H1 (cell line): ENCODE measurements at regions not wholly inside any gene's neighbourhood (a gene's known extent, or its start where the extent isn't known, plus 50 kb on each side); places are given as distances from the start of the nearest gene placed in this dataset.

Source experiments
- CTCF ChIA-PET: fragments of 300-600 bp; sonication (Branson Sonifier 250); formaldehyde crosslinking; loops from one replicate; lab custom pipeline; 2021; ENCODE audit not compliant: partially characterized antibody; lab: Charles Lee
- POLR2A ChIA-PET: fragments of 300-600 bp; sonication (Branson Sonifier 250); formaldehyde crosslinking; loops from one replicate; lab custom pipeline; 2021; ENCODE audit warnings: inconsistent platforms; ENCODE audit not compliant: partially characterized antibody; lab: Charles Lee
- DNase-seq, 2 experiments: peaks; one replicate each; pipeline versions ENCODE4 v3.0.0 to v3.0.0-alpha.2; 2010 to 2022; ENCODE audit warnings: low spot score in 2 of 2, low read depth in 1 of 2, mixed read lengths in 1 of 2
- FAIRE-seq: peaks from 2 replicates; lab custom pipeline; 2011; peaks lifted over from hg19 to GRCh38; lab: Jason Lieb, UNC
- H2AFZ ChIP-seq: 2 replicates; pipeline ENCODE4 v1.8.1; 2012; ENCODE audit warnings: low read length, inconsistent platforms
- H2AK5ac ChIP-seq: 2 replicates; pipeline ENCODE4 v1.6.1; 2013; ENCODE audit warnings: low read depth, low read length
- H2BK120ac ChIP-seq: replicated peaks from 2 replicates; pipeline ENCODE3; 2013; ENCODE audit warnings: low read depth, low read length, inconsistent platforms
- H2BK12ac ChIP-seq: 2 replicates; pipeline ENCODE4 v1.6.1; 2013; ENCODE audit warnings: low read depth, low read length
- H2BK15ac ChIP-seq: 2 replicates; pipeline ENCODE4 v1.6.1; 2013; ENCODE audit warnings: low read length
- H2BK20ac ChIP-seq: 2 replicates; pipeline ENCODE4 v1.6.1; 2013; ENCODE audit warnings: low read length
- H2BK5ac ChIP-seq: 2 replicates; pipeline ENCODE4 v1.6.1; 2013; ENCODE audit warnings: low read depth, low read length
- H3K14ac ChIP-seq: 2 replicates; pipeline ENCODE4 v1.6.1; 2013; ENCODE audit warnings: inconsistent platforms; ENCODE audit not compliant: insufficient read length
- H3K18ac ChIP-seq: 2 replicates; pipeline ENCODE4 v1.6.1; 2013; ENCODE audit warnings: low read length; ENCODE audit errors: extremely low read depth
- H3K23ac ChIP-seq: 2 replicates; pipeline ENCODE4 v1.6.1; 2013; ENCODE audit warnings: inconsistent platforms; ENCODE audit not compliant: insufficient read length
- H3K23me2 ChIP-seq: 2 replicates; pipeline ENCODE4 v1.6.1; 2013; ENCODE audit warnings: low read depth, low read length
- H3K27ac ChIP-seq: 2 replicates; pipeline ENCODE4 v1.6.1; 2011; ENCODE audit warnings: low read depth, low read length, inconsistent platforms
- H3K27me3 ChIP-seq, 4 experiments: replicated peaks in 1 of 4; 1 replicate in 1 of 4; 2 replicates in 3 of 4; pipeline versions ENCODE4 v1.6.1 to v1.8.1; 2011 to 2013; ENCODE audit warnings: low read length in 3 of 4, mild to moderate bottlenecking in 3 of 4, inconsistent platforms in 2 of 4, mixed read lengths in 2 of 4, moderate library complexity in 1 of 4; ENCODE audit not compliant: control insufficient read depth in 3 of 4, insufficient read depth in 3 of 4; ENCODE audit errors: extremely low read depth in 1 of 4
- H3K36me3 ChIP-seq, 4 experiments: 2 replicates each; pipeline versions ENCODE4 v1.6.1 to v1.8.1; 2011 to 2013; ENCODE audit warnings: mild to moderate bottlenecking in 4 of 4, low read length in 3 of 4, moderate library complexity in 2 of 4, control low read depth in 1 of 4, inconsistent platforms in 1 of 4; ENCODE audit not compliant: insufficient read depth in 4 of 4, control insufficient read depth in 2 of 4
- H3K4ac ChIP-seq: replicated peaks from 2 replicates; pipeline ENCODE3; 2013; ENCODE audit warnings: low read length, low read depth, mixed read lengths, inconsistent platforms; ENCODE audit not compliant: insufficient read length
- H3K4me1 ChIP-seq, 4 experiments: replicated peaks in 1 of 4; 1 replicate in 1 of 4; 2 replicates in 3 of 4; pipeline versions ENCODE4 v1.6.1 to v1.8.1; 2011 to 2013; ENCODE audit warnings: low read length in 3 of 4, inconsistent platforms in 2 of 4, mixed read lengths in 1 of 4; ENCODE audit not compliant: insufficient read depth in 4 of 4, control insufficient read depth in 3 of 4
- H3K4me2 ChIP-seq, 2 experiments: 2 replicates each; pipeline versions ENCODE4 v1.6.1 to v1.8.1; 2011 to 2013; ENCODE audit warnings: low read depth in 2 of 2, low read length in 2 of 2, control low read depth in 1 of 2, inconsistent platforms in 1 of 2, mild to moderate bottlenecking in 1 of 2; ENCODE audit not compliant: insufficient read depth in 1 of 2
- H3K4me3 ChIP-seq, 4 experiments: fragments of 200-600, 300-600 bp in 1 of 4; sonication (generic), shearing (Covaris generic), sonication (Bioruptor Twin) in 1 of 4; 2 replicates each; pipeline versions ENCODE4 v1.5.1 to v1.8.1; 2011 to 2016; ENCODE audit warnings: low read length in 4 of 4, low read depth in 3 of 4, control low read depth in 2 of 4, inconsistent platforms in 2 of 4, mild to moderate bottlenecking in 2 of 4, mixed read lengths in 1 of 4, moderate library complexity in 1 of 4; ENCODE audit not compliant: insufficient read depth in 2 of 4; ENCODE audit errors: extremely low read depth in 1 of 4
- H3K56ac ChIP-seq: replicated peaks from 2 replicates; pipeline ENCODE3; 2013; ENCODE audit warnings: low read depth, mild to moderate bottlenecking, mixed read lengths, low read length, inconsistent platforms; ENCODE audit not compliant: insufficient read length
- H3K79me1 ChIP-seq: 2 replicates; pipeline ENCODE4 v1.6.1; 2013; ENCODE audit warnings: low read depth, low read length, control low read depth
- H3K79me2 ChIP-seq, 2 experiments: 2 replicates each; pipeline versions ENCODE4 v1.6.1 to v1.8.1; 2012 to 2013; ENCODE audit warnings: low read length in 2 of 2, mild to moderate bottlenecking in 2 of 2, inconsistent platforms in 1 of 2; ENCODE audit not compliant: insufficient read depth in 2 of 2, control insufficient read depth in 1 of 2
- H3K9ac ChIP-seq, 4 experiments: replicated peaks in 1 of 4; 1 replicate in 1 of 4; 2 replicates in 3 of 4; pipeline versions ENCODE4 v1.6.1 to v1.8.1; 2011 to 2013; ENCODE audit warnings: low read depth in 3 of 4, low read length in 3 of 4, control low read depth in 2 of 4, mild to moderate bottlenecking in 2 of 4, moderate library complexity in 2 of 4, inconsistent platforms in 1 of 4; ENCODE audit errors: extremely low read depth in 1 of 4
- H3K9me3 ChIP-seq, 2 experiments: 2 replicates each; pipeline versions ENCODE4 v1.6.1 to v1.8.1; 2012 to 2013; ENCODE audit warnings: mild to moderate bottlenecking in 2 of 2, moderate library complexity in 2 of 2, control low read depth in 1 of 2, inconsistent platforms in 1 of 2, low read depth in 1 of 2, low read length in 1 of 2, mixed read lengths in 1 of 2; ENCODE audit not compliant: insufficient read depth in 2 of 2
- H4K20me1 ChIP-seq, 2 experiments: replicated peaks in 1 of 2; 2 replicates each; pipeline versions ENCODE3 to v1.8.1; 2011 to 2013; ENCODE audit warnings: inconsistent platforms in 2 of 2, low read length in 2 of 2, mild to moderate bottlenecking in 1 of 2; ENCODE audit not compliant: insufficient read depth in 2 of 2, control insufficient read depth in 1 of 2
- H4K5ac ChIP-seq: 2 replicates; pipeline ENCODE4 v1.6.1; 2013; ENCODE audit warnings: low read length, low read depth, mixed read lengths, inconsistent platforms; ENCODE audit not compliant: insufficient read length
- H4K8ac ChIP-seq: 2 replicates; pipeline ENCODE4 v1.8.0; 2013; ENCODE audit warnings: mild to moderate bottlenecking, moderate library complexity, low read length, inconsistent platforms; ENCODE audit not compliant: insufficient read depth; ENCODE audit errors: extremely low read depth
- H4K91ac ChIP-seq: replicated peaks from 2 replicates; pipeline ENCODE3; 2013; ENCODE audit warnings: low read length, mixed read lengths, inconsistent platforms; ENCODE audit not compliant: insufficient read length
- CHD2 ChIP-seq: IDR thresholded peaks from 2 replicates; pipeline ENCODE4 v1.6.1; 2012; ENCODE audit warnings: low read length, improper control_type of control experiment
- FOSL1 ChIP-seq: IDR thresholded peaks from 2 replicates; pipeline ENCODE4 v1.6.1; 2011; ENCODE audit warnings: mild to moderate bottlenecking, low read depth, low read length, moderate library complexity; ENCODE audit not compliant: insufficient read depth
- JUN ChIP-seq: IDR thresholded peaks from 2 replicates; pipeline ENCODE4 v1.6.1; 2011; ENCODE audit warnings: low read depth, mild to moderate bottlenecking, improper control_type of control experiment, low read length
- JUND ChIP-seq: IDR thresholded peaks from 2 replicates; pipeline ENCODE4 v1.6.1; 2011; ENCODE audit warnings: mild to moderate bottlenecking, improper control_type of control experiment, low read length
- KDM5A ChIP-seq: fragments of 200-600 bp; IDR thresholded peaks from 2 replicates; pipeline ENCODE4 v1.7.1; 2012; ENCODE audit warnings: mild to moderate bottlenecking, low read length, inconsistent platforms, mixed read lengths
- MAX ChIP-seq: IDR thresholded peaks from 2 replicates; pipeline ENCODE4 v1.6.1; 2012; ENCODE audit warnings: inconsistent platforms
- PHF8 ChIP-seq: fragments of 200-600 bp; sonication (generic); conservative IDR thresholded peaks from 2 replicates; pipeline ENCODE4 v1.7.1; 2012; ENCODE audit warnings: low read depth, mild to moderate bottlenecking, inconsistent platforms, low read length, moderate library complexity
- POLR2AphosphoS5 ChIP-seq: IDR thresholded peaks from 2 replicates; pipeline ENCODE4 v1.6.1; 2011; ENCODE audit warnings: low read depth, low read length
- POU5F1 ChIP-seq: IDR thresholded peaks from 2 replicates; pipeline ENCODE4 v1.6.1; 2011; ENCODE audit warnings: low read depth, mild to moderate bottlenecking, low read length, moderate library complexity
- RAD21 ChIP-seq, 2 experiments: IDR thresholded peaks in 1 of 2; conservative IDR thresholded peaks in 1 of 2; 2 replicates each; pipeline ENCODE4 v1.6.1; 2011; ENCODE audit warnings: low read depth in 2 of 2, low read length in 2 of 2, improper control_type of control experiment in 1 of 2, inconsistent platforms in 1 of 2, mild to moderate bottlenecking in 1 of 2, moderate library complexity in 1 of 2
- RNF2 ChIP-seq: fragments of 200-900, 300-1000 bp; sonication (generic); IDR thresholded peaks from 2 replicates; pipeline ENCODE4 v1.7.1; 2016; ENCODE audit warnings: borderline replicate concordance, low read depth, mild to moderate bottlenecking, antibody characterized with exemption, low read length; ENCODE audit not compliant: poor library complexity, severe bottlenecking; ENCODE audit errors: missing control alignments
- SP1 ChIP-seq: IDR thresholded peaks from 2 replicates; pipeline ENCODE4 v1.6.1; 2011; ENCODE audit warnings: low read depth, low read length
- SUZ12 ChIP-seq: fragments of 200-600 bp; sonication (generic); IDR thresholded peaks from 2 replicates; pipeline ENCODE4 v1.6.1; 2012; ENCODE audit warnings: mild to moderate bottlenecking, inconsistent platforms, low read length, moderate library complexity, mixed read lengths
- TAF7 ChIP-seq: optimal IDR thresholded peaks from 2 replicates; pipeline ENCODE3; 2011; ENCODE audit warnings: low read depth, mild to moderate bottlenecking, inconsistent platforms, low read length, moderate library complexity, borderline replicate concordance
- WGBS, 2 experiments: shearing (Covaris generic) in 1 of 2; methylation state at CpG; one replicate each; pipeline versions ENCODE4 v1.1.6 to v1.1.7; 2013 to 2015; ENCODE audit warnings: low lambda C conversion rate in 2 of 2, mixed read lengths in 2 of 2, inconsistent platforms in 1 of 2, low coverage in 1 of 2, missing lambda C conversion rate in 1 of 2; ENCODE audit not compliant: insufficient replicate concordance in 2 of 2, insufficient coverage in 1 of 2, insufficient read length in 1 of 2; ENCODE audit errors: extremely low coverage in 1 of 2, missing lambda C conversion rate in 1 of 2; 5-methylcytosine and 5-hydroxymethylcytosine counted together

GRCh38 chrX:39299615-39300014 lies 498.4 kb downstream of the MID1IP1 start:
- 100% methylated on average over 2 of the region's 2 CpGs; no CpG with 5 or more reads in 1 of the 2 experiments for WGBS, 2 experiments
- no peaks in the 10 kb centered on the region for H3K79me2 ChIP-seq
- no peak overlapping the region for H2BK5ac ChIP-seq
- ChIA-PET POLR2A (no interaction called here), CTCF (no interaction called here)
- H3K36me3 ChIP-seq, result no peaks in the 10 kb centered on the region
- no peak overlapping the region for H3K14ac ChIP-seq
- no peak overlapping the region for H3K9ac ChIP-seq
- H3K18ac ChIP-seq, result no peak overlapping the region
- no peak overlapping the region for H3K4ac ChIP-seq
- DNase-seq (no peak), FAIRE-seq (no peak)
- no peak overlapping the region for H4K8ac ChIP-seq
- H3K4me2 ChIP-seq, result no peak overlapping the region
- no peak overlapping the region for H2BK12ac ChIP-seq
- H3K27ac ChIP-seq, result no peak overlapping the region
- no peak overlapping the region for H2BK120ac ChIP-seq
- no peak overlapping the region for H3K23ac ChIP-seq
- no peaks in the 10 kb centered on the region for H3K23me2 ChIP-seq
- no peak overlapping the region for H3K56ac ChIP-seq
- no peak overlapping the region for H2BK20ac ChIP-seq
- H4K91ac ChIP-seq, result no peak overlapping the region
- H2AFZ ChIP-seq, result no peak overlapping the region
- H4K5ac ChIP-seq, result no peak overlapping the region
- H3K27me3 ChIP-seq, result no peaks in the 10 kb centered on the region
- H4K20me1 ChIP-seq, result no peaks in the 10 kb centered on the region
- no peaks in the 10 kb centered on the region for H3K79me1 ChIP-seq
- H3K4me1 ChIP-seq, result no peaks in the 10 kb centered on the region
- H2AK5ac ChIP-seq, result no peak overlapping the region
- peaks cover 7 to 9% of the 10 kb centered on the region in 2 experiments; a peak in 2 of 4 replicates for H3K9me3 ChIP-seq
- no peak overlapping the region for H2BK15ac ChIP-seq
- no peak overlapping the region for H3K4me3 ChIP-seq
- TF ChIP-seq TAF7, result no peak
- no peak for TF ChIP-seq CHD2
- no peak for TF ChIP-seq SP1
- TF ChIP-seq POLR2AphosphoS5, result no peak
- no peak for TF ChIP-seq MAX
- TF ChIP-seq PHF8, result no peak
- TF ChIP-seq SUZ12, result no peak
- no peak for TF ChIP-seq RAD21 (IDR thresholded peaks at IDR 0.05 in 1 of 2, conservative IDR thresholded peaks at IDR 0.05 in 1 of 2; ENCODE audit: low read depth in 2 of 2, low read length in 2 of 2)
- TF ChIP-seq JUND, result no peak
- no peak for TF ChIP-seq RNF2
- TF ChIP-seq FOSL1, result no peak
- TF ChIP-seq JUN, result no peak
- no peak for TF ChIP-seq POU5F1
- no peak for TF ChIP-seq KDM5A
